ENCODE measurements at regions not wholly inside any gene's neighbourhood (a gene's known extent, or its start where the extent isn't known, plus 50 kb on each side); places are given as distances from the start of the nearest gene placed in this dataset.

DNA sequence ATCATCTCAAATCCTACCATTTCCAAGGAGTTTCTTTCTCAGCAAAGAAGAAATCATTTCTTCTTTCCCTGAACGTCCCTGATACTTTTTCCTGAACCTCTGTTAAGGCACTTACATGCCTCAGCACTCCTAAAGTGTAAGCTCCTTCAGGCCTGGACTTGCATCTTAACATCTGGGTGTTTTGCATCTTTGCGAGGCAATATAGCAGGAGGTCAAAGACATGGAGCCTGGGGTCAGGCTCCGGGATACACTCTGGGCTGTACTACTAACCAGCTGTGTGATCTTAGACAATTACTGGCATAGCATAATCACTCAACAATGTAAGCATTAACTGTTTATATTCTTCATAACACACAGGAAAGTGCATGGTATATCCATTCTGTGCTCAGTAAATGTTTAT is 275.5 kb upstream of the BOD1L1 start:
- TF ChIP-seq REST (IDR thresholded peaks at IDR 0.05) (no peak), GABPA (IDR thresholded peaks at IDR 0.05 in 1 of 2, conservative IDR thresholded peaks at IDR 0.05 in 1 of 2) (no peak), SP1 (IDR thresholded peaks at IDR 0.05) (no peak), NR2F2 (IDR thresholded peaks at IDR 0.05) (no peak), FOXA1 (IDR thresholded peaks at IDR 0.05) (no peak), RXRA (IDR thresholded peaks at IDR 0.05) (no peak), JUND (IDR thresholded peaks at IDR 0.05) (no peak), EGR1 (IDR thresholded peaks at IDR 0.05; ENCODE audit: low read depth in 2 of 2) (no peak)
- no peaks in the 10 kb centered on the region for H3K27me3 ChIP-seq (ENCODE audit: control insufficient read depth in 4 of 4, insufficient read depth in 4 of 4, low read length in 3 of 4)
- H3K4me1 ChIP-seq (ENCODE audit: control insufficient read depth in 4 of 4, insufficient read depth in 4 of 4, low read length in 3 of 4): no peaks in the 10 kb centered on the region
- no peak for DNase-seq (ENCODE audit: low spot score)
- no peaks in the 10 kb centered on the region for H3K9me3 ChIP-seq (ENCODE audit: control insufficient read depth in 4 of 4, low read length in 3 of 4)
- no peak overlapping the region for H3K9ac ChIP-seq (ENCODE audit: low read depth in 1 of 2, low read length in 2 of 2)
- no peak overlapping the region for H3K4me3 ChIP-seq (ENCODE audit: low read depth in 1 of 3, low read length in 3 of 3)
- no peak overlapping the region for H3K27ac ChIP-seq (ENCODE audit: low read depth in 1 of 2, low read length in 2 of 2)
- 79% methylated on average over 3 of the region's 3 CpGs for WGBS
- H3K36me3 ChIP-seq (ENCODE audit: control insufficient read depth in 4 of 4, insufficient read depth in 3 of 4, low read depth in 1 of 4, low read length in 3 of 4): no peaks in the 10 kb centered on the region

DNA sequence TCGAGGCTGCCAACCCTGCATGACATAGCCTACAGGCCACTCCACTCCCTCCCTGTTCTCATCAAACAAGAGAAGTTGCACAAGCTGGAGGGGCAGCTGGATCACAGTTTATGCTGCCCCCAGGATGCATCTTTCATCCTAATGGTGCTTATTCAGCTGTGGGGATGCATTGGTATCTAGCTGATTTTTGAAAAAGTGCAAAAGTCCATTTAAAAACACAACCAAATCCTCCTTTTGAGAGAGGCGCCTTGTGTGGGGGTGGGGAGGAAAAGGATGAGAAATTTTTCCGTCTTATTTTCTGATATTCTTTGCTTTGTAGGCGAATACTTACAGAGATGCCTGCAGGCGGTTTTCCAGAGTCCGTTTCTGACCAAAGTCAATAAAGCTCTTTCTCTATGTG is 276.4 kb upstream of the BOD1L1 start:
- TF ChIP-seq NR2F2 (IDR thresholded peaks at IDR 0.05) (no peak), GABPA (IDR thresholded peaks at IDR 0.05 in 1 of 2, conservative IDR thresholded peaks at IDR 0.05 in 1 of 2) (no peak), RXRA (IDR thresholded peaks at IDR 0.05) (no peak), JUND (IDR thresholded peaks at IDR 0.05) (no peak), REST (IDR thresholded peaks at IDR 0.05) (no peak), FOXA1 (IDR thresholded peaks at IDR 0.05) (no peak), MAX (IDR thresholded peaks at IDR 0.05) (no peak), HNF4A (conservative IDR thresholded peaks at IDR 0.05) (no peak), HNF4G (IDR thresholded peaks at IDR 0.05) (no peak), EGR1 (IDR thresholded peaks at IDR 0.05; ENCODE audit: low read depth in 2 of 2) (no peak), RAD21 (IDR thresholded peaks at IDR 0.05) (no peak), FOXA2 (IDR thresholded peaks at IDR 0.05) (no peak), TAF1 (conservative IDR thresholded peaks at IDR 0.05) (no peak), YY1 (IDR thresholded peaks at IDR 0.05) (no peak), ATF3 (IDR thresholded peaks at IDR 0.05) (no peak), SP1 (IDR thresholded peaks at IDR 0.05) (no peak)
- TF ChIP-seq, protein P1, sequence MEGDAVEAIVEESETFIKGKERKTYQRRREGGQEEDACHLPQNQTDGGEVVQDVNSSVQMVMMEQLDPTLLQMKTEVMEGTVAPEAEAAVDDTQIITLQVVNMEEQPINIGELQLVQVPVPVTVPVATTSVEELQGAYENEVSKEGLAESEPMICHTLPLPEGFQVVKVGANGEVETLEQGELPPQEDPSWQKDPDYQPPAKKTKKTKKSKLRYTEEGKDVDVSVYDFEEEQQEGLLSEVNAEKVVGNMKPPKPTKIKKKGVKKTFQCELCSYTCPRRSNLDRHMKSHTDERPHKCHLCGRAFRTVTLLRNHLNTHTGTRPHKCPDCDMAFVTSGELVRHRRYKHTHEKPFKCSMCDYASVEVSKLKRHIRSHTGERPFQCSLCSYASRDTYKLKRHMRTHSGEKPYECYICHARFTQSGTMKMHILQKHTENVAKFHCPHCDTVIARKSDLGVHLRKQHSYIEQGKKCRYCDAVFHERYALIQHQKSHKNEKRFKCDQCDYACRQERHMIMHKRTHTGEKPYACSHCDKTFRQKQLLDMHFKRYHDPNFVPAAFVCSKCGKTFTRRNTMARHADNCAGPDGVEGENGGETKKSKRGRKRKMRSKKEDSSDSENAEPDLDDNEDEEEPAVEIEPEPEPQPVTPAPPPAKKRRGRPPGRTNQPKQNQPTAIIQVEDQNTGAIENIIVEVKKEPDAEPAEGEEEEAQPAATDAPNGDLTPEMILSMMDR (IDR thresholded peaks at IDR 0.05; ENCODE audit: low read depth, low read length, missing input control): no peak
- TF ChIP-seq, protein P2, sequence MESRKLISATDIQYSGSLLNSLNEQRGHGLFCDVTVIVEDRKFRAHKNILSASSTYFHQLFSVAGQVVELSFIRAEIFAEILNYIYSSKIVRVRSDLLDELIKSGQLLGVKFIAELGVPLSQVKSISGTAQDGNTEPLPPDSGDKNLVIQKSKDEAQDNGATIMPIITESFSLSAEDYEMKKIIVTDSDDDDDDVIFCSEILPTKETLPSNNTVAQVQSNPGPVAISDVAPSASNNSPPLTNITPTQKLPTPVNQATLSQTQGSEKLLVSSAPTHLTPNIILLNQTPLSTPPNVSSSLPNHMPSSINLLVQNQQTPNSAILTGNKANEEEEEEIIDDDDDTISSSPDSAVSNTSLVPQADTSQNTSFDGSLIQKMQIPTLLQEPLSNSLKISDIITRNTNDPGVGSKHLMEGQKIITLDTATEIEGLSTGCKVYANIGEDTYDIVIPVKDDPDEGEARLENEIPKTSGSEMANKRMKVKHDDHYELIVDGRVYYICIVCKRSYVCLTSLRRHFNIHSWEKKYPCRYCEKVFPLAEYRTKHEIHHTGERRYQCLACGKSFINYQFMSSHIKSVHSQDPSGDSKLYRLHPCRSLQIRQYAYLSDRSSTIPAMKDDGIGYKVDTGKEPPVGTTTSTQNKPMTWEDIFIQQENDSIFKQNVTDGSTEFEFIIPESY (IDR thresholded peaks at IDR 0.05): no peak
- DNase-seq (ENCODE audit: low spot score): no peak
- H3K4me3 ChIP-seq (ENCODE audit: low read depth in 1 of 3, low read length in 3 of 3): no peak overlapping the region
- no peaks in the 10 kb centered on the region for H3K9me3 ChIP-seq (ENCODE audit: control insufficient read depth in 4 of 4, low read length in 3 of 4)
- H3K36me3 ChIP-seq (ENCODE audit: control insufficient read depth in 4 of 4, insufficient read depth in 3 of 4, low read depth in 1 of 4, low read length in 3 of 4): no peaks in the 10 kb centered on the region
- no peaks in the 10 kb centered on the region for H3K27me3 ChIP-seq (ENCODE audit: control insufficient read depth in 4 of 4, insufficient read depth in 4 of 4, low read length in 3 of 4)
- no peaks in the 10 kb centered on the region for H3K4me1 ChIP-seq (ENCODE audit: control insufficient read depth in 4 of 4, insufficient read depth in 4 of 4, low read length in 3 of 4)
- no peak overlapping the region for H3K9ac ChIP-seq (ENCODE audit: low read depth in 1 of 2, low read length in 2 of 2)
- H3K27ac ChIP-seq (ENCODE audit: low read depth in 1 of 2, low read length in 2 of 2): no peak overlapping the region
- WGBS: 83% methylated on average over 6 of the region's 6 CpGs

All from liver (tissue), 8 donors.